IMR-90 (cell line): ENCODE measurements at regions not wholly inside any gene's neighbourhood (a gene's known extent, or its start where the extent isn't known, plus 50 kb on each side); places are given as distances from the start of the nearest gene placed in this dataset.

ENCODE experiments used
- ATAC-seq: fragments of 200-7000 bp; cut with Tn5 transposase; 2 replicates; pipeline ENCODE4 v1.9.1; 2020; ENCODE audit warnings: low read depth, mild to moderate bottlenecking, moderate library complexity
- BruUV-seq: library from RNA; stranded (reverse); fragments of 400-500 nt; replicated peaks from 2 replicates; lab custom pipeline; 2021; lab: Mats Ljungman, UMichigan
- CTCF ChIA-PET: fragments of 300-600 bp; formaldehyde crosslinking; extraction: SDS; loops from one replicate; lab custom pipeline; 2021; ENCODE audit warnings: antibody characterized with exemption; lab: Yijun Ruan, JAX
- POLR2A ChIA-PET: fragments of 300-600 bp; sonication (Branson Sonifier 250); formaldehyde crosslinking; loops from one replicate; lab custom pipeline; 2022; ENCODE audit warnings: antibody characterized with exemption; ENCODE audit not compliant: unreplicated experiment; lab: Charles Lee
- DNase-seq: peaks from one replicate; pipeline ENCODE4 v3.0.0; 2013
- H2AFZ ChIP-seq: replicated peaks from 2 replicates; pipeline ENCODE3; 2013; ENCODE audit warnings: low read length, mild to moderate bottlenecking; ENCODE audit not compliant: poor library complexity
- H2AK5ac ChIP-seq: 2 replicates; pipeline ENCODE4 v1.6.1; 2013; ENCODE audit warnings: low read depth, low read length, inconsistent platforms
- H2AK9ac ChIP-seq: replicated peaks from 2 replicates; pipeline ENCODE3; 2013; ENCODE audit warnings: mild to moderate bottlenecking, low read depth, low read length, moderate library complexity; ENCODE audit not compliant: poor library complexity
- H2BK120ac ChIP-seq: 2 replicates; pipeline ENCODE4 v1.6.1; 2013; ENCODE audit warnings: low read depth, low read length, inconsistent platforms
- H2BK15ac ChIP-seq: 3 replicates; pipeline ENCODE4 v1.6.1; 2013; ENCODE audit warnings: low read depth, low read length, inconsistent platforms
- H2BK20ac ChIP-seq: 2 replicates; pipeline ENCODE4 v1.6.1; 2013; ENCODE audit warnings: low read depth, mild to moderate bottlenecking, inconsistent platforms, low read length, moderate library complexity
- H2BK5ac ChIP-seq: 2 replicates; pipeline ENCODE4 v1.6.1; 2013; ENCODE audit warnings: mild to moderate bottlenecking, low read depth, low read length, inconsistent platforms; ENCODE audit not compliant: poor library complexity, severe bottlenecking
- H3K14ac ChIP-seq: replicated peaks from 2 replicates; pipeline ENCODE4 v1.6.1; 2013; ENCODE audit warnings: low read depth, low read length, inconsistent platforms
- H3K18ac ChIP-seq: 2 replicates; pipeline ENCODE4 v1.6.1; 2013; ENCODE audit warnings: low read depth, low read length, control low read depth
- H3K23ac ChIP-seq: 2 replicates; pipeline ENCODE4 v1.6.1; 2013; ENCODE audit warnings: low read depth, low read length, inconsistent platforms
- H3K27ac ChIP-seq: 2 replicates; pipeline ENCODE4 v1.5.1; 2013; ENCODE audit warnings: mild to moderate bottlenecking, control low read depth, low read length; ENCODE audit not compliant: insufficient read depth
- H3K27me3 ChIP-seq: 2 replicates; pipeline ENCODE4 v1.6.1; 2013; ENCODE audit warnings: low read length; ENCODE audit not compliant: control insufficient read depth, insufficient read depth
- H3K36me3 ChIP-seq: 2 replicates; pipeline ENCODE4 v1.6.1; 2013; ENCODE audit warnings: low read length, mixed read lengths; ENCODE audit not compliant: control insufficient read depth, insufficient read depth
- H3K4ac ChIP-seq: 2 replicates; pipeline ENCODE4 v1.6.1; 2013; ENCODE audit warnings: low read depth, low read length, inconsistent platforms
- H3K4me1 ChIP-seq: 2 replicates; pipeline ENCODE4 v1.6.1; 2013; ENCODE audit warnings: low read length, mixed read lengths; ENCODE audit not compliant: control insufficient read depth, insufficient read depth
- H3K4me2 ChIP-seq: 2 replicates; pipeline ENCODE4 v1.6.1; 2013; ENCODE audit warnings: low read depth, mild to moderate bottlenecking, control low read depth, low read length, moderate library complexity
- H3K4me3 ChIP-seq: 2 replicates; pipeline ENCODE4 v1.5.1; 2013; ENCODE audit warnings: low read depth, mild to moderate bottlenecking, control low read depth, low read length, moderate library complexity; ENCODE audit not compliant: insufficient read depth
- H3K56ac ChIP-seq: 2 replicates; pipeline ENCODE4 v1.6.1; 2013; ENCODE audit warnings: low read length, inconsistent platforms; ENCODE audit not compliant: insufficient read depth; ENCODE audit errors: extremely low read depth
- H3K79me1 ChIP-seq, 2 experiments: 2 replicates each; pipeline ENCODE4 v1.6.1; 2013; ENCODE audit warnings: low read length in 2 of 2, inconsistent platforms in 1 of 2, low read depth in 1 of 2
- H3K9ac ChIP-seq: 2 replicates; pipeline ENCODE4 v1.6.1; 2013; ENCODE audit warnings: low read depth, low read length, control low read depth
- H3K9me1 ChIP-seq: 2 replicates; pipeline ENCODE4 v1.6.1; 2013; ENCODE audit warnings: low read length, inconsistent platforms; ENCODE audit not compliant: insufficient read depth
- H3K9me3 ChIP-seq: 2 replicates; pipeline ENCODE4 v1.6.1; 2013; ENCODE audit warnings: low read length; ENCODE audit not compliant: control insufficient read depth, insufficient read depth
- H4K20me1 ChIP-seq: 2 replicates; pipeline ENCODE4 v1.6.1; 2013; ENCODE audit warnings: low read length, inconsistent platforms; ENCODE audit not compliant: insufficient read depth
- H4K5ac ChIP-seq: 2 replicates; pipeline ENCODE4 v1.6.1; 2013; ENCODE audit warnings: mild to moderate bottlenecking, low read depth, low read length, control low read depth
- H4K8ac ChIP-seq, 2 experiments: 2 replicates each; pipeline ENCODE4 v1.6.1; 2013; ENCODE audit warnings: low read depth in 2 of 2, low read length in 2 of 2, control low read depth in 1 of 2, inconsistent platforms in 1 of 2
- H4K91ac ChIP-seq: 2 replicates; pipeline ENCODE4 v1.6.1; 2013; ENCODE audit warnings: low read depth, low read length, inconsistent platforms; ENCODE audit not compliant: insufficient read depth
- BHLHE40 ChIP-seq: fragments of 150-350 bp; IDR thresholded peaks from 2 replicates; pipeline ENCODE4 v1.6.1; 2016; ENCODE audit warnings: mild to moderate bottlenecking, low read depth, low read length
- CEBPB ChIP-seq: IDR thresholded peaks from 2 replicates; pipeline ENCODE4 v1.6.1; 2012; ENCODE audit warnings: low read depth, low read length, improper control_type of control experiment
- CHD1 ChIP-seq: IDR thresholded peaks from 2 replicates; pipeline ENCODE4 v1.6.1; 2012; ENCODE audit warnings: low read depth, low read length, improper control_type of control experiment
- FOS ChIP-seq: fragments of 150-350 bp; IDR thresholded peaks from 2 replicates; pipeline ENCODE4 v1.6.1; 2016; ENCODE audit warnings: low read depth, low read length
- MAFK ChIP-seq: IDR thresholded peaks from 2 replicates; pipeline ENCODE4 v1.6.1; 2012; ENCODE audit warnings: low read depth, low read length, improper control_type of control experiment
- MAZ ChIP-seq: IDR thresholded peaks from 2 replicates; pipeline ENCODE4 v1.6.1; 2012; ENCODE audit warnings: low read depth, mild to moderate bottlenecking, low read length, improper control_type of control experiment, moderate library complexity, borderline replicate concordance
- MXI1 ChIP-seq: IDR thresholded peaks from 2 replicates; pipeline ENCODE4 v1.6.1; 2012; ENCODE audit warnings: low read depth, mild to moderate bottlenecking, low read length, moderate library complexity, borderline replicate concordance
- NFE2L2 ChIP-seq: fragments of 150-350 bp; IDR thresholded peaks from 2 replicates; pipeline ENCODE4 v1.6.1; 2016; ENCODE audit warnings: low read depth, mild to moderate bottlenecking, low read length
- POLR2A ChIP-seq: IDR thresholded peaks from 2 replicates; pipeline ENCODE4 v1.6.1; 2012; ENCODE audit warnings: mild to moderate bottlenecking, low read depth, low read length
- RAD21 ChIP-seq: IDR thresholded peaks from 2 replicates; pipeline ENCODE4 v1.6.1; 2012; ENCODE audit warnings: low read length, improper control_type of control experiment
- RCOR1 ChIP-seq: IDR thresholded peaks from 2 replicates; pipeline ENCODE4 v1.6.1; 2012; ENCODE audit warnings: mild to moderate bottlenecking, low read length, improper control_type of control experiment; ENCODE audit not compliant: insufficient replicate concordance
- RFX5 ChIP-seq: IDR thresholded peaks from 2 replicates; pipeline ENCODE4 v1.8.0; 2012; ENCODE audit warnings: low read depth, mild to moderate bottlenecking, low read length, moderate library complexity
- SMC3 ChIP-seq: fragments of 150-350 bp; IDR thresholded peaks from 2 replicates; pipeline ENCODE4 v1.6.1; 2016; ENCODE audit warnings: low read depth, mild to moderate bottlenecking, antibody characterized with exemption, low read length, moderate library complexity
- WGBS, 2 experiments: methylation state at CpG; one replicate each; pipeline versions ENCODE4 v1.1.5 to v1.1.7; 2013; ENCODE audit warnings: missing lambda C conversion rate in 2 of 2; ENCODE audit not compliant: insufficient read length in 1 of 2; ENCODE audit errors: extremely low coverage in 2 of 2; 5-methylcytosine and 5-hydroxymethylcytosine counted together
- dilution Hi-C: fragments of 300-500 bp; cut with HindIII; formaldehyde crosslinking; loops from one replicate; pipeline ENCODE4 v1.14.3; 2018; ENCODE audit warnings: low sequenced_read_pairs; ENCODE audit not compliant: unreplicated experiment
- in situ Hi-C: fragments of 300-500 bp; cut with MboI; formaldehyde crosslinking; loops from 3 replicates; pipeline ENCODE4 v1.14.3; 2019; ENCODE audit warnings: low sequenced_read_pairs, inconsistent platforms, mixed read lengths
- intact Hi-C: fragments of 100-400 bp; cut with micrococcal nuclease; formaldehyde crosslinking; loops from 2 replicates; pipeline ENCODE4 v1.10.0; 2022
- TF ChIP-seq, protein P1 (sequence below): fragments of 150-350 bp; IDR thresholded peaks from 2 replicates; pipeline ENCODE4 v1.6.1; 2016; ENCODE audit warnings: low read depth, mild to moderate bottlenecking, low read length, moderate library complexity, borderline replicate concordance
- TF ChIP-seq, protein P2 (sequence below): fragments of 150-350 bp; IDR thresholded peaks from 2 replicates; pipeline ENCODE4 v1.6.1; 2017; ENCODE audit warnings: mild to moderate bottlenecking, antibody characterized with exemption, low read length, low read depth
- TF ChIP-seq, protein P3 (sequence below): conservative IDR thresholded peaks from 2 replicates; pipeline ENCODE4 v1.5.1; 2012; ENCODE audit warnings: mild to moderate bottlenecking, low read depth, low read length, improper control_type of control experiment

DNA sequence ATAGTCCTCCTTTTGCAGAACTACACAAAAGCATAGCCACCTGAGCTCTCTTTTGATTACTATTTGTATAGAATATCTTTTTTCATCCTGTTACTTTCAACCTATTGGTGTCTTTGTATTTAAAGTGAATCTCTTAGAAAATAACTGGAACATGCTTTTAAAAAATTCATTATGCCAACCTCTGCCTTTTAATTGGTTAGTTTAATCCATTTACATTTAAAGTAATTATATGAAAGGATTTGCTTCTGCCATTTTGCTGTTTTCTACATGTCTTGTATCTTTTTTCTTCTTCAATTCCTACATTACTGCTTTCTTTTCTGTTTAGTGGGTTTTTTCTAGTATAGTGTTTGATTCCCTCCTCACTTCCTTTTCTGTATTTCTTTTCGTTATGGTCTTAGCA is 407.5 kb upstream of the ZEB2 start:
- no peaks in the 10 kb centered on the region for H3K9me3 ChIP-seq
- BruUV-seq = no TSS peak

More for the DNA sequence above, 407.5 kb upstream of the ZEB2 start:
- no peak overlapping the region for H2BK20ac ChIP-seq
- no peak overlapping the region for H2AFZ ChIP-seq
- no peak overlapping the region for H3K23ac ChIP-seq
- H4K91ac ChIP-seq = no peak overlapping the region
- H3K79me1 ChIP-seq = no peaks in the 10 kb centered on the region
- H2AK5ac ChIP-seq = no peak overlapping the region
- no peak overlapping the region for H3K27ac ChIP-seq
- TF ChIP-seq MXI1 (no peak), FOS (no peak), POLR2A (no peak), CHD1 (no peak), SMC3 (no peak), MAZ (no peak), NFE2L2 (no peak), RAD21 (no peak), CEBPB (no peak), RFX5 (no peak), BHLHE40 (no peak), RCOR1 (no peak), MAFK (no peak)
- TF ChIP-seq, protein P1, sequence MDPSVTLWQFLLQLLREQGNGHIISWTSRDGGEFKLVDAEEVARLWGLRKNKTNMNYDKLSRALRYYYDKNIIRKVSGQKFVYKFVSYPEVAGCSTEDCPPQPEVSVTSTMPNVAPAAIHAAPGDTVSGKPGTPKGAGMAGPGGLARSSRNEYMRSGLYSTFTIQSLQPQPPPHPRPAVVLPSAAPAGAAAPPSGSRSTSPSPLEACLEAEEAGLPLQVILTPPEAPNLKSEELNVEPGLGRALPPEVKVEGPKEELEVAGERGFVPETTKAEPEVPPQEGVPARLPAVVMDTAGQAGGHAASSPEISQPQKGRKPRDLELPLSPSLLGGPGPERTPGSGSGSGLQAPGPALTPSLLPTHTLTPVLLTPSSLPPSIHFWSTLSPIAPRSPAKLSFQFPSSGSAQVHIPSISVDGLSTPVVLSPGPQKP = no peak
- TF ChIP-seq, protein P2, sequence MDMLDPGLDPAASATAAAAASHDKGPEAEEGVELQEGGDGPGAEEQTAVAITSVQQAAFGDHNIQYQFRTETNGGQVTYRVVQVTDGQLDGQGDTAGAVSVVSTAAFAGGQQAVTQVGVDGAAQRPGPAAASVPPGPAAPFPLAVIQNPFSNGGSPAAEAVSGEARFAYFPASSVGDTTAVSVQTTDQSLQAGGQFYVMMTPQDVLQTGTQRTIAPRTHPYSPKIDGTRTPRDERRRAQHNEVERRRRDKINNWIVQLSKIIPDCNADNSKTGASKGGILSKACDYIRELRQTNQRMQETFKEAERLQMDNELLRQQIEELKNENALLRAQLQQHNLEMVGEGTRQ = no peak
- TF ChIP-seq, protein P3, sequence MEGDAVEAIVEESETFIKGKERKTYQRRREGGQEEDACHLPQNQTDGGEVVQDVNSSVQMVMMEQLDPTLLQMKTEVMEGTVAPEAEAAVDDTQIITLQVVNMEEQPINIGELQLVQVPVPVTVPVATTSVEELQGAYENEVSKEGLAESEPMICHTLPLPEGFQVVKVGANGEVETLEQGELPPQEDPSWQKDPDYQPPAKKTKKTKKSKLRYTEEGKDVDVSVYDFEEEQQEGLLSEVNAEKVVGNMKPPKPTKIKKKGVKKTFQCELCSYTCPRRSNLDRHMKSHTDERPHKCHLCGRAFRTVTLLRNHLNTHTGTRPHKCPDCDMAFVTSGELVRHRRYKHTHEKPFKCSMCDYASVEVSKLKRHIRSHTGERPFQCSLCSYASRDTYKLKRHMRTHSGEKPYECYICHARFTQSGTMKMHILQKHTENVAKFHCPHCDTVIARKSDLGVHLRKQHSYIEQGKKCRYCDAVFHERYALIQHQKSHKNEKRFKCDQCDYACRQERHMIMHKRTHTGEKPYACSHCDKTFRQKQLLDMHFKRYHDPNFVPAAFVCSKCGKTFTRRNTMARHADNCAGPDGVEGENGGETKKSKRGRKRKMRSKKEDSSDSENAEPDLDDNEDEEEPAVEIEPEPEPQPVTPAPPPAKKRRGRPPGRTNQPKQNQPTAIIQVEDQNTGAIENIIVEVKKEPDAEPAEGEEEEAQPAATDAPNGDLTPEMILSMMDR = no peak
- intact Hi-C loops (no loop called here), in situ Hi-C loops (no loop called here), dilution Hi-C loops (no loop called here)
- no peak overlapping the region for H3K9ac ChIP-seq
- DNase-seq (no peak), ATAC-seq (no peak)
- no peak overlapping the region for H3K14ac ChIP-seq
- H2AK9ac ChIP-seq = no peak overlapping the region
- no peaks in the 10 kb centered on the region for H4K20me1 ChIP-seq
- H3K4me2 ChIP-seq = no peak overlapping the region
- H3K27me3 ChIP-seq = no peaks in the 10 kb centered on the region
- ChIA-PET CTCF (no interaction called here), POLR2A (no interaction called here)
- H3K18ac ChIP-seq = no peak overlapping the region
- no peak overlapping the region for H2BK5ac ChIP-seq
- H3K36me3 ChIP-seq = no peaks in the 10 kb centered on the region
- no peaks in the 10 kb centered on the region for H3K9me1 ChIP-seq
- H2BK120ac ChIP-seq = no peak overlapping the region
- H3K4me3 ChIP-seq = no peak overlapping the region
- H3K4ac ChIP-seq = no peak overlapping the region
- H4K5ac ChIP-seq = no peak overlapping the region
- no peak overlapping the region for H3K56ac ChIP-seq
- WGBS, 2 experiments = no CpG with 5 or more reads among the region's 1 CpG
- no peak overlapping the region for H2BK15ac ChIP-seq
- H3K4me1 ChIP-seq = no peaks in the 10 kb centered on the region
- no peak overlapping the region for H4K8ac ChIP-seq
